ENCODE measurements at regions not wholly inside any gene's neighbourhood (a gene's known extent, or its start where the extent isn't known, plus 50 kb on each side); places are given as distances from the start of the nearest gene placed in this dataset.

- intact Hi-C loops (cut with DNase I) = no loop called here
- H3K27ac ChIP-seq = no peak overlapping the region
- no peaks in the 10 kb centered on the region for H3K27me3 ChIP-seq
- no peaks in the 10 kb centered on the region for H3K36me3 ChIP-seq
- no peaks in the 10 kb centered on the region for H3K4me1 ChIP-seq
- 54 to 58% methylated on average over 6 of the region's 6 CpGs for WGBS, 2 donors
- no peak for TF ChIP-seq POLR2A (IDR thresholded peaks at IDR 0.05)
- TF ChIP-seq, protein P1, sequence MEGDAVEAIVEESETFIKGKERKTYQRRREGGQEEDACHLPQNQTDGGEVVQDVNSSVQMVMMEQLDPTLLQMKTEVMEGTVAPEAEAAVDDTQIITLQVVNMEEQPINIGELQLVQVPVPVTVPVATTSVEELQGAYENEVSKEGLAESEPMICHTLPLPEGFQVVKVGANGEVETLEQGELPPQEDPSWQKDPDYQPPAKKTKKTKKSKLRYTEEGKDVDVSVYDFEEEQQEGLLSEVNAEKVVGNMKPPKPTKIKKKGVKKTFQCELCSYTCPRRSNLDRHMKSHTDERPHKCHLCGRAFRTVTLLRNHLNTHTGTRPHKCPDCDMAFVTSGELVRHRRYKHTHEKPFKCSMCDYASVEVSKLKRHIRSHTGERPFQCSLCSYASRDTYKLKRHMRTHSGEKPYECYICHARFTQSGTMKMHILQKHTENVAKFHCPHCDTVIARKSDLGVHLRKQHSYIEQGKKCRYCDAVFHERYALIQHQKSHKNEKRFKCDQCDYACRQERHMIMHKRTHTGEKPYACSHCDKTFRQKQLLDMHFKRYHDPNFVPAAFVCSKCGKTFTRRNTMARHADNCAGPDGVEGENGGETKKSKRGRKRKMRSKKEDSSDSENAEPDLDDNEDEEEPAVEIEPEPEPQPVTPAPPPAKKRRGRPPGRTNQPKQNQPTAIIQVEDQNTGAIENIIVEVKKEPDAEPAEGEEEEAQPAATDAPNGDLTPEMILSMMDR (IDR thresholded peaks at IDR 0.05) = no peak
- no peak for DNase-seq
- H3K9me3 ChIP-seq = no peaks in the 10 kb centered on the region
- no peak overlapping the region for H3K4me3 ChIP-seq (replicated peaks in 1 of 3)
Measured at GRCh38 chr7:53191836-53192443, 156.5 kb downstream of the POM121L12 start.

GRCh38 chr7:53205006-53205405, 169.6 kb downstream of the POM121L12 start:
- Histone ChIP-seq H3K36me3 (no peaks in the 10 kb centered on the region), H3K4me1 (no peaks in the 10 kb centered on the region), H3K27me3 (no peaks in the 10 kb centered on the region), H3K9me3 (no peaks in the 10 kb centered on the region), H3K4me3 (replicated peaks in 1 of 3) (no peak overlapping the region), H3K27ac (no peak overlapping the region)
- DNase-seq = no peak
- intact Hi-C loops (cut with DNase I) = no loop called here
- WGBS, 2 donors = 74 to 77% methylated on average over 3 of the region's 3 CpGs
- no peak for TF ChIP-seq POLR2A (IDR thresholded peaks at IDR 0.05)
- TF ChIP-seq, protein P1 (IDR thresholded peaks at IDR 0.05) = no peak

DNA sequence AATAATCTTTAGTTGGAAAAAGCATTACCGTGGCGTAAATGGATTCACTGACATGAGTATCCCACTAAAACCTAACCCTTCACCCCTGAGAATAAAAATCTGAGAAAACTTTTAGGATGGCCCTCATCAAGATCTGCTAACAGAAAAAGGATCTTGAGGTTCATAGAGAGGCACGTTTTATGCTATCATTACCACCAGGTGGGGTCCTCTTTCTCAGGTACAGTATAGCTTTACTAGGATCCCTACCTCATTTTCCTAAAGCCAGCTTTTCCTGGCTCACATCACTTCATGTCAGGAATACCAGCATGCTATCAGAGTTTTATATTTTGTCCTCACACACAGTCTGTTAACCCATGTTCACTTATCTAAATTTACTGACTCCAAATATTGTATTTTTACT, 173.7 kb downstream of the POM121L12 start:
- Histone ChIP-seq H3K27me3 (no peaks in the 10 kb centered on the region), H3K4me3 (replicated peaks in 1 of 3) (no peak overlapping the region), H3K4me1 (no peaks in the 10 kb centered on the region), H3K36me3 (no peaks in the 10 kb centered on the region), H3K27ac (no peak overlapping the region), H3K9me3 (no peaks in the 10 kb centered on the region)
- WGBS, 2 donors = 76 to 77% methylated on average over 3 of the region's 3 CpGs
- no peak for TF ChIP-seq POLR2A (IDR thresholded peaks at IDR 0.05)
- TF ChIP-seq, protein P1 (IDR thresholded peaks at IDR 0.05) = no peak
- intact Hi-C loops (cut with DNase I) = no loop called here
- no peak for DNase-seq

DNA sequence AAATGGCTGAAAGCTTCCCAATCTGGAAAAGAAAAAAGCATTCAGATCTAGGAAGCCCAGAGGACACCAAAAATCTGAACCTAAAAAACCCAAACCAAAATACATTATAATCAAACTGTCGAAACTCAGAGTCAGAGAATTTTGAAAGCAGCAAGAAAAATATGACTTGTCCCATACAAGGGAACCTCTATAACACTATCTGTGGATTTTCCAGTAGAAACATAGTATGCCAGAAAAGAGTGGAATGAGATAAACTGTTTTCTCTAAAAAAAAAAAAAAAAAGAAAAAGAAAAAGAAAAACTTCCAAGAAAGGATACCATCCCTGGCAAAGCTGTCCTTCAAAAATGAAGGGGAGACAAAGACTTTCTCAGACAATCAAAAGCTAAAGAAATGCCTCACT, 179.0 kb downstream of the POM121L12 start:
- TF ChIP-seq, protein P1 (IDR thresholded peaks at IDR 0.05) = no peak
- no peak for TF ChIP-seq POLR2A (IDR thresholded peaks at IDR 0.05)
- Histone ChIP-seq H3K36me3 (no peaks in the 10 kb centered on the region), H3K27ac (no peak overlapping the region), H3K4me3 (replicated peaks in 1 of 3) (no peak overlapping the region), H3K27me3 (no peaks in the 10 kb centered on the region), H3K9me3 (no peaks in the 10 kb centered on the region), H3K4me1 (no peaks in the 10 kb centered on the region)
- no peak for DNase-seq
- intact Hi-C loops (cut with DNase I) = no loop called here
- WGBS, 2 donors = 74 to 82% methylated on average over 1 of the region's 1 CpG

DNA sequence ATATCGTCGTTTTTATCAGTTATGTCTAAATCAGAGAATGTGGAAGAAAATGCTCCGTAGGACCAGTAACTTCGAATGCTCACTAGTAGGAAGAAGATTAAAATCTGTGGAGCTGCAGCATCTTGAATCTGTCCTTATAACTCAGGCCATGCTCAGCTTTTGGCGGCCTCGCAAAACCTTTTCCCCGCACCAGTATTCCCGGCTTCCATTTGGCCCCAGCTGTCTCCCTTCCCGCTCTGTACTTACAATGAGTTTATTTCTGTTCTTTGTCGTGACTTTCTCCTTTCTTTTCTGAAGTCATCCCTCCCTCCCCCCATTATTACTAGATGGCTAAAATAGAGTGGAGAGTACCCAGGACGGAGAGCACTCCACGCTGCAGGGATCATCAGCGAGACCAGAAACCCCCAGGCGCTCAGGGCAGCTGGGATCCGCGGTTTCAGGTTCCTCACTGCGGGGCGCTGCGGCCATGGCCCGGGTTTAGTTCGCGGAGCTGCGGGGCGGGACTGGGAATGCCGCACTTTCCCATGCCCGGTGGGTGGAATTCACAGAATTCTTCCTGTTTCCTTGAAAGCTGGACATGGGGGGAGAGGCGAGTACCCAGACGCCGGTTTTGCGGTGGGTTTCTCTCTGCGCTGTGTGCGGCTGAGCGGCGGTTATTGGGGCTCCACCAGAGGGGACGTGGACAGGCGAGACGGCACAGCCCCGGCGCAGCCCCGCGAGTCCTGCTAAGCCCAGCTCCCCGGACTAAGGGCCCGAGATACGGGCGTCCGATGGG, 183.5 kb downstream of the POM121L12 start:
- H3K27me3 ChIP-seq = no peaks in the 10 kb centered on the region
- H3K27ac ChIP-seq = no peak overlapping the region
- H3K4me1 ChIP-seq = no peaks in the 10 kb centered on the region
- TF ChIP-seq, protein P1 (IDR thresholded peaks at IDR 0.05) = no peak
- no peak for TF ChIP-seq POLR2A (IDR thresholded peaks at IDR 0.05)
- H3K4me3 ChIP-seq (replicated peaks in 1 of 3) = no peak overlapping the region
- no peaks in the 10 kb centered on the region for H3K36me3 ChIP-seq
- WGBS, 2 donors = 12 to 14% methylated on average over 41 to 46 of the region's 46 CpGs
- DNase-seq = no peak
- H3K9me3 ChIP-seq = no peaks in the 10 kb centered on the region
- intact Hi-C loops (cut with DNase I) = no loop called here
